IPS DF 4.7 (cell line): ENCODE measurements at regions not wholly inside any gene's neighbourhood (a gene's known extent, or its start where the extent isn't known, plus 50 kb on each side); places are given as distances from the start of the nearest gene placed in this dataset.
"Not testable (repeated sequence)": the region's sequence is repeated elsewhere in the genome, so short reads cannot be mapped to it uniquely, and the experiment has no call there.

Source experiments
- DNase-seq: peaks from one replicate; pipeline ENCODE4 v3.0.0-alpha.2; 2013; ENCODE audit warnings: low spot score; ENCODE audit errors: extremely low read depth

- no peak for DNase-seq
Measured at GRCh38 chr14:105865904-105866840, 339.8 kb downstream of the TMEM121 start.

DNA sequence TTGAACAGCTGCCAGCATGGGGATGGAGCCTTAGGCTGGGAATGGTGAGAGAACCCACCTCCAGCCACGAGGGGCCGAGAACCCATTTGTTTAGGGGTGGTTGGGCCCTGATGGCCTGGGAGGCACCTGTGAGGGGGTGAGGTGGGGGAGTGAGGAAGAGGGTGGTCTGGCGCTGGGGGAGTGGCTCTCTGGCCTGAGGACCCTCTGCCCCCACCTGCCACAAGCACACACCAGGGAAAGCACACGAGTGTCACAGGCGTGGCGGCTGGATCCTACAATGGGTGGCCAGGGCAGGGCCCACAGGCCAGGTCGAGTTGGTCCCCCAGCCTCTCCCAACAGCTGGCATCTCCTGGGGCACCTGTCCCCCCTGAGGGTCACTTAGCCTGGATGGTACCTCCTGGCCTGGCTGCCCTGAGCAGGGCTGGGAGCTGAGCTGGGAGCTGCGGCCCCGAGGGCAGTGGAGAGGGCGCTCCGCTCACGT lies 340.5 kb downstream of the TMEM121 start:
- no peak for DNase-seq

DNA sequence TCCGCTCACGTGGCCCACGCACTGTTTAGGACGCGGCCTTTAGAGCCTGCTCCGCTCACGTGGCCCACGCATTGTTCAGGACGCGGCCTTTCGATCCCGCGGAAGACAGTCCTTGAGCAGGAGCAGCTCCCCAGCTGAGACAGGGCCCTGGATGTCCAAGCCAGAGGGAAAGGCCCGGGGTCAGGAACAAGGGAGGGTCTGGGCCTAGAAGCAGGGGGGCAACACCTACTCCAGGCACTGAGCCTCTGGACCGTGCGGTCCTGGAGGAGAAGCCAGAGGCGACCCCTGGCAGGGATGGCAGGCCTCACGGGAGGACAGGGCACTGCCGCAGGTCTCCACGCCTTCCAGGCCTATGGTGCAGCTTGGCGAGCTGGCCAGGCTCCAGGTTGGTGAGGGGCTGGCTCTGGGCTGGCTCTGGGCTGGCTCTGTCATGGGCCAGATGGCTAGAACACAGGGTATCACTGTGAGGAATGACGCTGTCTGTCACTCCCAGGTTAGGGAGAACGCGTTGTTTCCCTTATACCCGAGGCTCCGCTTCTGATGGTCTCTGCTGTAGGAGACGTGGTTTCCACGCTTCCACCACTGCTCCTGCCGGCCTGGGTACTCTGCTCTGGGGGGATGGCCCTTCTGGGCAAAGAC lies 341.7 kb downstream of the TMEM121 start:
- DNase-seq: no peak

DNA sequence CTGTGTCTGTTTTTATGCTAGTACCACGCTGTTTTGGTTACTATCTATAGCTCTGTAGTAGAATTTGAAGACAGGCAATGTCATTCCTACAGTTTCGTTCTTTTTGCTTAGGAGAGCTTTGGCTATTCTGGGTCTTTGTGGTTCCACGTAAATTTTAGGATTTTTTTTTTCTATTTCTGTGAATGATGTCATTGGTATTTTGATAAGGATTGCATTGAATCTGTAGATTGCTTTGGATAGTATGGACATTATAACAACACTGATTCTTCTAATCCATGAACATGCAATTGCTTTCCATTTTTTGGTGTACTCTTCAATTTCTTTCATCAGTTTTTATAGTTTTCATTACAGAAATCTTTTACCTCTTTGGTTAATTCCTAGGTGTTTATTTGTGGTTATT lies 345.2 kb downstream of the TMEM121 start:
- no peak for DNase-seq

- DNase-seq: no peak
Measured at GRCh38 chr14:105873870-105874512, 347.6 kb downstream of the TMEM121 start.

DNA sequence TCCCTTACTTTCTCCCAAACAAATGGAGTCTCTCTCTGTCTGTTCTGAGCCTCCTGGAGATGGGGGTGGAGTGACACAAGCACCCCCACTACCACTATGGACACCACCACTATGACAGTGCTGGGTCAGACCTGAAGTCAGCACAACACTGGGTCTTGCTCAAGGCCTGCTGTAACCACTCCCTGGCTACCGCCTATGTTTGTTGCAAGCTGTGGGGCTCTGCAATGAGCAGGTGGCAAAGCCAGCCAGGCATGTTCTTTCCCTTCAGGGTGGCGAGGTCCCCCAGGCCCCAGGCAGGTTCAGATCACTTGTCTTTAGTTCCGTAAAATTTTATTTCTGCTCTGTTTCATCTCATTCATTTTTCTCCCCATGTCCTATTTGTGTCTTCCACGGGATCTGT lies 349.8 kb downstream of the TMEM121 start:
- no peak for DNase-seq

GRCh38 chr14:105876829-105877228 lies 350.4 kb downstream of the TMEM121 start:
- no peak for DNase-seq

GRCh38 chr14:105877645-105878044 lies 351.3 kb downstream of the TMEM121 start:
- DNase-seq: no peak

- no peak for DNase-seq
Measured at GRCh38 chr14:105878125-105878524, 351.7 kb downstream of the TMEM121 start.

DNA sequence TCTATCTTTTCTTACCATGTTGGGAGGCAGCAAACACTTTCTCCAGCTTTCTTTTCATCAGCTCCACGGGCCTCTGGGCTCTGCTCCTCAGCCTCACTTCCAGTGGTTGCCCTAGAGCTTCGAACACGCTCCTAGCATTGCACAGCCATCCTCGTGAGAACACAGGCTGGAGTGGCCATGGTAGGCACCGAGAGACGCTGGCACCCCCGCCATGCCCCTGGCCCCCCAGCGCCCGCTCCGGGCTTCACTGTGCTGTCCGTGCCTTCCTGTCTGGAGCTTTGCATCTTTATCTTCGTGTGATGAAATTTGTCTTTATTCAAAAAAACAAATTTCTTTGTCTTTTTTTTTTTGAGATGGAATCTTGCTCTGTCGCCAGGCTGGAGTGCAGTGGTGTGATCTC lies 352.2 kb downstream of the TMEM121 start:
- no peak for DNase-seq

DNA sequence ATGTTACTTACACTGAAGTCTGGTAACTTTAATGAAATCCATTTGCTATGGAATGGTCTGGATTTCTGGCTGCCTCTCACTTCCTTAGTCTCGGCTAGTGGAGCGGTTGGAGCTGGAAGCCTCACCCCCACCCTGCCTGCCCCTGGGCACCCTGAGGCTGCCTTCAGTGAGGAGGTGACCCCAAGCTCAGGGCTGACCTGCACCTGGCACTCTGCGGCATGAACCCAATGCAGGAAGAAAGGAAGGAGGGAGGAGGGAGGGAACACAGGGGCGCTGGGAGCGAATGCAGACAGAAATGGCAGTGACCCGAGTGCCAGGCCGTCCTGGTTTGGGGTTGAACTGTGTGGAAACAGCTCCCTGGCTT lies 353.1 kb downstream of the TMEM121 start:
- DNase-seq: no peak

DNA sequence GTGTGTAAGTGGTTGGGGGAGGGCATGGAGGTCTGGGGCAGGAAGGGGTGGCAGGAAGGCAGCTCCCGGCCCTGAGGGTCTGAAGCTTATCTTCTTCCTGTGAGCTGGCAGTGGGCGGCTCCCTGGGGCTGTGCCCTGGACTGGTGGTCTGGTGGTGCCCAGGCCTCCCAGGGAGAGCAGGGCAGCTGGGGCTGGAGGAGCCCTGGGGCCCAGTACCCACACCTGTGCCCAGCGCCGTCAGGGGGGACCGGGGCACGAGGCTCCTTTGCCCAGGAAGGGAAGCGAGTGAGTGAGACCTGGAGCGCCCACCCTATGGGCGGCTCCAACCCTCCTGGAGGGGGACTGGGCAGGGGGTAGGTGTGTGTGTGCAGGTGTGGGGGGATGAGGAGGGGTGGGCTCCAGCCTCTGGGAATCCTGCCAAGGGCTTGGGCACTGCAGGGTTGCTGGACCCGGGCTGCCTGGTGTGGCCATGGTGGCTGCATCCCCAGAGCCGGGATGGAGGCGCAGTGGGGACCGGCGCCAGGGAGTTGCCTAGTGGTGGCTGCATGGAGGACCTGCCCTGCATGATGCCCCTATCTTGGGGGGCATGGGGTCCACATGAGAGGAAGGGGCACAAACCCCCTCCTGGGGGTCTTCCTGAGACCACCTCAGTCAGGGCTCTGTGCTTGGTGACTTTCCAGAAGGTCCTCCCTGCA lies 353.6 kb downstream of the TMEM121 start:
- DNase-seq: no peak

DNA sequence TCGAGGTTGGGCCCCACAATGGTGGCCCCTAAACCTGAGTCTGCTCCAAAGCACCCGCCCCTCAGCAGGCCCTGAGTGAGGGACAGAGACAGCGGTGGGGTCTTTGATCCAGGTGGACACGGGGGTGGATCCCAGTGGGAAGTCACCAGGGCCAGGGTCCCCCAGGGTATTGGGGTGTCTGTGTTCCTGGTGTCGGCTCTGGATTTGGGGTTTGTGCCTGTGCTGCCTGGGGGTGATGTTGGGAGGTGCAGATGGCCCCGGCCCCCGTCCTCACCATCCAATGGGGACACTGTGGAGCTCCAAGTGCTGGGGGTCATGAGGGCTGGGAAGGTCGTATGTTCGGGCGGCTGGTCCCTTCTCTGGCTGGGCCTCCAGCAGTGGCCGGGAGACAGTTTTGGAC lies 354.2 kb downstream of the TMEM121 start:
- DNase-seq: no peak

- DNase-seq: no peak
Measured at GRCh38 chr14:105881021-105881930, 354.9 kb downstream of the TMEM121 start.

- not testable (repeated sequence) for DNase-seq
Measured at GRCh38 chr14:105882011-105882410, 355.6 kb downstream of the TMEM121 start.

DNA sequence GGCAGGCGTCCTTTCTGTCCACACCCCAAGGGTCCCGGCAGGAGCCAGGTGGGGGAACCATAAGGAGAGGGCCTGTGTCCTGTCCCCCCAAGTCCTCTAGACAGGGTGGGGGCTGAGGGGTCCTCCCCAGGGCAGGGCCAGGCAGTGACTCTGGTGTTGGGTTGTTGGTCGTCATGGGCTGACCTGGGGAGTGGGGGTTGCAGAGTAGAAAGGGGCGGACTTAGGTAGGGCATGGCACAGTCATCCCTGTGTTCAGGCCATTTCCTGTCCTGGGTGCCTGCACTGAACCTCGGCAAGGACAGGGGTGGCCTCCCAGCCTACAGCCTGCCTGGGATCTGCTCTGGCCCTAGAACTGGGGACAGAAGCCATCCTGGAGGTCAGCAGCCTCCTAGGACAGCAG lies 356.2 kb downstream of the TMEM121 start:
- no peak for DNase-seq

DNA sequence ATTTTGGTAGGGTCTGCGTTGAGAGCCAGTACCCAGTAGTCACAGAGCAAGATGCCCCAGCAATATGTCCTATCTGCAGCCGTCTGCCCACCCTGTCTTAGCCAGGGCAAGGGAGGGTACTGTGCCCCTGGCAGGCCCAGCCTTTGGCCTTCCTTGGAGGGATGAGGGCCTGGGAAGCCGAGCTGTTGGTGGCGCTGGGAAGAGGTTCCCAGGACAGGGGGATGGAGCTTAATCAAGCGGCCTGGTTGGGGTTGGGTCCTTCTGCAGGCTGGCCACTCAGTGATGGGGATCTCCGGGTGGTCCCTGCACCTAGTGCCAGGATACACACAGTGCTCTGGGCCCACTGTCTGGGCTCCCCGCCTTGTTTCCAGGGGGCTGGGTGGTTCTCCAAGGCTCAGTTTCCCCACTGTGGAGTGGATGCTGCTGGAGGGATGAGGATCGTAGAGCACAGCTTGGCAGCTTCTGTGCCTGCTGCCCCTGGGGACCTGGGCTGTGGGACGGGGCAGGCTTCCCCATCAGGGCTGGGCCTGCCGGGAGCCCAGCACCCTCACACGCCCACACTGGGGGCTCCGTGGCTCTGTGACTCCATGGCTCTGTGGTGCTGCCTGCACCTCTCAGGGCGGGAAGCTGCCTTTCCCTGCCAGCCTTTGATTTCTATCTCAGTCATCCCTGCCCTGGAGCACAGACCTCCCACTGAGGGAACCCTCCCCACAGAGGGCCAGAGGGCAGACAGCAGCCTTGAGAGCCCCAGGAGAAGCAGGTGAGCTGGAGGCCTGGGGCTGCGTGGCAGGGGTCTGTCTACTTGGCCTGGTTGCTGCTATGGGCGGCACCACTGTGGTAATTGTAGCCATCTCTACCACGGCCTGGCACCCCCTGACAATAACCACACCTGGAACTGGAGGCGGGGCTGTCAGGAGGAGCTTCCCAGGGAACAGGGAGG lies 357.0 kb downstream of the TMEM121 start:
- DNase-seq: no peak

GRCh38 chr14:105884192-105884807 lies 357.9 kb downstream of the TMEM121 start:
- DNase-seq: not testable (repeated sequence)

- no peak for DNase-seq
Measured at GRCh38 chr14:105884808-105885281, 358.5 kb downstream of the TMEM121 start.
